SK-N-SH (cell line): ENCODE measurements at regions not wholly inside any gene's neighbourhood (a gene's known extent, or its start where the extent isn't known, plus 50 kb on each side); places are given as distances from the start of the nearest gene placed in this dataset.

ENCODE experiments used
- CTCF ChIP-seq: fragments of 200-600 bp; sonication (generic); IDR thresholded peaks from 2 replicates; pipeline ENCODE4 v1.6.1; 2017; ENCODE audit warnings: antibody characterized with exemption, mild to moderate bottlenecking, moderate library complexity
- EP300 ChIP-seq, 2 experiments: IDR thresholded peaks; 2 replicates each; pipeline versions ENCODE4 v1.4.0 to v1.6.1; 2012; ENCODE audit warnings: borderline replicate concordance in 1 of 2, low read depth in 1 of 2, low read length in 1 of 2
- EZH2phosphoT487 ChIP-seq: fragments of 200-600 bp; sonication (generic); IDR thresholded peaks from 2 replicates; pipeline ENCODE4 v1.6.1; 2017; ENCODE audit warnings: low read depth, mixed run types, mild to moderate bottlenecking, antibody characterized with exemption, moderate library complexity, borderline replicate concordance
- FOXJ3 ChIP-seq: sonication (generic); formaldehyde crosslinking; IDR thresholded peaks from 2 replicates; pipeline ENCODE4 v1.5.1; 2020; ENCODE audit warnings: mild to moderate bottlenecking, missing genetic modification reagents
- GATA2 ChIP-seq: sonication (generic); formaldehyde crosslinking; IDR thresholded peaks from 2 replicates; pipeline ENCODE4 v1.5.0; 2020; ENCODE audit warnings: mild to moderate bottlenecking, missing genetic modification reagents
- IRF3 ChIP-seq: fragments of 150-350 bp; IDR thresholded peaks from 2 replicates; pipeline ENCODE4 v1.6.1; 2016; ENCODE audit warnings: mild to moderate bottlenecking, low read depth, low read length
- JUND ChIP-seq: IDR thresholded peaks from 2 replicates; pipeline ENCODE4 v1.4.0; 2012
- MXI1 ChIP-seq: IDR thresholded peaks from 2 replicates; pipeline ENCODE4 v1.6.1; 2012; ENCODE audit warnings: mild to moderate bottlenecking, low read depth, low read length, improper control_type of control experiment
- NFIC ChIP-seq: IDR thresholded peaks from 2 replicates; pipeline ENCODE4 v1.4.0; 2012; ENCODE audit warnings: borderline replicate concordance
- POLR2AphosphoS5 ChIP-seq: IDR thresholded peaks from 2 replicates; pipeline ENCODE4 v1.6.1; 2012; ENCODE audit warnings: low read depth, low read length
- RFX5 ChIP-seq: IDR thresholded peaks from 2 replicates; pipeline ENCODE4 v1.6.1; 2012; ENCODE audit warnings: mild to moderate bottlenecking, improper control_type of control experiment, low read length
- SMC3 ChIP-seq: IDR thresholded peaks from 2 replicates; pipeline ENCODE4 v1.6.1; 2012; ENCODE audit warnings: low read depth, low read length, improper control_type of control experiment
- TAF1 ChIP-seq: IDR thresholded peaks from 2 replicates; pipeline ENCODE4 v1.6.1; 2012; ENCODE audit warnings: low read depth, mild to moderate bottlenecking, low read length, moderate library complexity, borderline replicate concordance
- TF ChIP-seq, protein P1 (sequence below): IDR thresholded peaks from 2 replicates; pipeline ENCODE4; 2012

DNA sequence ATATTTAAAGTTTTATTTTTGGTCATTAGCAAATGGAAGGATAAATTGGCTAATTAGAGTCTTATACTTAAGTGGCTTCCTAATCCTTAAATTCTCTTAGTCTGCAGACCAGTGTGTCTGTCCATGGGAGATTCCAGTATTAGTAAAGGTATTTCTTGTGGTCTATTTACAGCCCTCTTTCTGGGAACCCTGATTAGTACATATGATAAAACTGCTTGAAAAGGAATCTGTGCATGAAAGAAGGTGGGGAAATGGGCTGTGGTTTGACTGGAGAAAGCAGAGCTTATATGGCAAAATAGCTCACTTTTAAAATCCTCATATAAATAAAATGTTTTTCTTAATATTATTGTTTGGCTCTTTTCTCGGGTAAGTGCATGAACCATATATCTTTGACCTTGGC, 124.5 kb upstream of the RHOBTB1 start:
- TF ChIP-seq CTCF, result no peak
- no peak for TF ChIP-seq FOXJ3 (CRISPR knock-in tag)
- TF ChIP-seq, protein P1, sequence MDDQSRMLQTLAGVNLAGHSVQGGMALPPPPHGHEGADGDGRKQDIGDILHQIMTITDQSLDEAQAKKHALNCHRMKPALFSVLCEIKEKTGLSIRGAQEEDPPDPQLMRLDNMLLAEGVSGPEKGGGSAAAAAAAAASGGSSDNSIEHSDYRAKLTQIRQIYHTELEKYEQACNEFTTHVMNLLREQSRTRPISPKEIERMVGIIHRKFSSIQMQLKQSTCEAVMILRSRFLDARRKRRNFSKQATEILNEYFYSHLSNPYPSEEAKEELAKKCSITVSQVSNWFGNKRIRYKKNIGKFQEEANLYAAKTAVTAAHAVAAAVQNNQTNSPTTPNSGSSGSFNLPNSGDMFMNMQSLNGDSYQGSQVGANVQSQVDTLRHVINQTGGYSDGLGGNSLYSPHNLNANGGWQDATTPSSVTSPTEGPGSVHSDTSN, result no peak
- no peak for TF ChIP-seq SMC3
- no peak for TF ChIP-seq TAF1
- TF ChIP-seq POLR2AphosphoS5, result no peak
- TF ChIP-seq MXI1, result no peak
- TF ChIP-seq NFIC, result no peak
- TF ChIP-seq EP300 (IDR thresholded peaks at IDR 0.05; ENCODE audit: borderline replicate concordance in 1 of 2, low read depth in 1 of 2, low read length in 1 of 2), result no peak
- TF ChIP-seq IRF3, result no peak
- no peak for TF ChIP-seq GATA2 (CRISPR knock-in tag)
- no peak for TF ChIP-seq RFX5
- no peak for TF ChIP-seq JUND
- TF ChIP-seq EZH2phosphoT487, result no peak
